NCI-H1930 (cell line): ENCODE measurements at regions not wholly inside any gene's neighbourhood (a gene's known extent, or its start where the extent isn't known, plus 50 kb on each side); places are given as distances from the start of the nearest gene placed in this dataset.
A peak's percentile ranks its signal among the peaks of the same experiment; 100 is the strongest.

ENCODE experiments used
- DNase-seq, 2 experiments: peaks; one replicate each; lab custom pipeline; 2025; lab: John Stamatoyannopoulos, UW

DNA sequence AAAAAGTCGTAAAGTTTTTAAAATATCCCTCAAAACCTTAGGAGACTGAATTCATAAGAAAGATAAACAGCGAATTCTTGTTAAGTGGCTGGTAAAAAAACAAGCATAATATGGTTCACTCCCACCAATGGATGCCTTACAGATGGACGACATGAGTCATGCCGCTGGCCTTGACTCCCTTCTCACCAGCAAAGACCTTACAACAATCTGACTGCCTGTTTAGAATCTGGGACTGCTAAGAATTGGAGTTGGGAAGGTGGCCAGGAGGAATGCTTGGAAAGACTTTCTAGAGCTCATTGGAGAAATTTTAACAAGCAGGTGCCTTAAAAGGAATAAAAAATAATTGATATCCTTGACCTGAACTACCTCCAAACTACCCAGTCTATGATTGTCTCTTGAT, 206.9 kb upstream of the FMN2 start:
- DNase-seq, result no peak

DNA sequence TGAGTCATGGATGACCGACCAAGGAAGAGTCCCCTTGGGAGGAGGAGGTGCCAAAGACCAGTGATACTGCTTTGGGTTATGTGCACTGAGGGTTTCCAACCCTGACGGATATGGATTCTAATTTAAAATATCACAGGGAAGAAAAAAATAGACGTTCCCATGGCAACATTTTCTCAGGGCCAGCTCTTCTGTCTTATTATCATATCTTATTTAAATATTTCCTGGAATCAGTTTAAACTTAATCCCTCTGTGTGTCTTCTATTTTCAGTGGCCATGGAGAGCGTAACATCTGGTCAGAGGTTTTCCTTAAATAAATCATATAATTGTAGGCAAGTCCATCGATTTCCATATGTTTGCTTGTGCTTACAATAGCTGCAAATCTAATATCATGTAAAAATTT, 205.4 kb upstream of the FMN2 start:
- no peak for DNase-seq

DNA sequence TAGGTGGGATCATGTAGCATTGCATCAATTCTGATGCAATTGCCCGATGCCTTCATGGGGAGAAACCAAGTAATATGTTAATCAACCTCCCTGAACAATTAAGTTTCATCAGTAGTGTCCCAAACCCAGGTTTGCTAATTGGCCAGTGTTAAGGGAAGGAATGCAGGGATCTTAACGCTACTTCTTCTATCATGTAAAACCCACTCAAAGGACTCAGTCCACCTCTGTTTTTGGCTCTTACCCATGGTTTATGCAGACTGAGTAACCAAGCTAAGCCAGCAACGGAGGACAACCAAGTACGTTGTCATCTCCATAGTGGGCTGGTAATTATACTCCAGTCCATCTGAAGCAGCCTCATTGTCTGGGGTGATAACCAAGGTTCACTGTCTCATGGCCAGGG, 203.0 kb upstream of the FMN2 start:
- DNase-seq, result no peak

DNA sequence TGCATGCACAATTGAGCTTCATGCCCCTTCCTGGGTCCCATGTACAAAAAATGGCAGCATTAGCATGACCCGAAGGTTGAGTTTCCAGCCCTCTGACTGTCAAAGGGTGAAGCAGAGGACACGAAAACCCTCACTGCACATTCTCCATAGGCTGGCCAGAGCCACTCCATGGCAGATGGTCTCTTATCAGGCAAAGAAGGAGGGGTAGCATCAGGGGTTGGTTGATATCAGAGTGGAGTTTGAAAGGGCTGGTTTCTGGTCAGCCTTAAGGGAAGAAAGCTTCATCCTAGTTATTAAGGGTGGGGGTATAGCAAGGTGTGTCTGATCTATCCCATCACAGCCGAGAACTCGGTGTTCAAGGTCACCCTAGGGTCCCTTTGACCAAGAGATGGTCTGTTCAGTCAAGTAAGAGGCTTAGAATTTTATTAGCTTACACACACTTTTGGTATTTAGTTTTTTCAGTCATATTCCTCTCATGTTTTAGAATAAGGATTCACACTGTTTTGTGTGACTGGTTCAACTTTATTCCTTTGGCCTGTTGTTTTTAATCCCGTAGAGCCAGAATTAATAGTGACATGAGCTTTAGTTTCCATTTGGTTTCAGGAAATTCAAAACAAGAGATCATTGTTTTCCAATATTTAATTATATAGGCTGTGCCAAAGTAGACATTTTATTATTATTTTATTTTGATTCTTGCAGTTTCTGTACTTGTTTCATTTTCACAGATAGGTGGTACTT, 199.9 kb upstream of the FMN2 start:
- no peak for DNase-seq

DNA sequence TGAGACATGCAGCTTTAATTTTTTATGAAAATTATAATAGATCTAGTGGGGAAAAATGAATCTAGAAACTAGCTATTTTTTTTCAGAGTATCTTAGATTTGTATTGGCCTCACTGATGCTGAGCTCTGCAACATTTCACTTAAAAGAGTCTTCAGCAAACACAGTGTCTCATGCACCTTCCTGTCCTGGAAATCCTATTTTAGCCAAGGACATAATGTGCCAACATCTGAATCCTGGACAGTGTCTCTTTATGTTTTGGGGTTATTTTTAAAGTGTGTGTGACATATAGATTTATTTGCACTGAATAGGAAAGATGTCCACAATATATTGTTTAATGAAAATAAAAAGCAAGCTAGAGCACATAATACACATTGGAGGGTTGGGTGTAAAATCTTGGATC, 199.1 kb upstream of the FMN2 start:
- no peak for DNase-seq

- no peak for DNase-seq
Measured at GRCh38 chr1:239893127-239893731, 198.5 kb upstream of the FMN2 start.

DNA sequence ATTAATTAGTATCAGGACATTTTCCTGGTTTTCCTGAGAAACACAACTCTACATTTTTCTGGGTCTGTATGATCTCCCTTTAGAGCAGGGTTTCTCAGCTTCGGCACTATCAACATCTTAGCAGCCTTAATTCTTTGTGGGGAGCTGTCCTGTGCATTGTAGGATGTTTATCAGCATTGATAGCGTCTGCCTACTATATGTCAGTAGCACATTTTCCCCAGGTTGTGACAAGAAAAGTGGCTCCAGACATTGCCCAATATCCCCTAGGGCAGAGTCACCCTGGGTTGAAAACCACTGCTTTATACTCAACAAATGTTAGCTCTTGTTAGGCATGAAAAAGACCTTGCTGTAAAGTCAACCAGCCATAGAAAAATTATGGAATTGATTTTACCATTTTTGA, 195.1 kb upstream of the FMN2 start:
- DNase-seq, result no peak

- DNase-seq, result no peak
Measured at GRCh38 chr1:239896980-239897379, 194.7 kb upstream of the FMN2 start.

DNA sequence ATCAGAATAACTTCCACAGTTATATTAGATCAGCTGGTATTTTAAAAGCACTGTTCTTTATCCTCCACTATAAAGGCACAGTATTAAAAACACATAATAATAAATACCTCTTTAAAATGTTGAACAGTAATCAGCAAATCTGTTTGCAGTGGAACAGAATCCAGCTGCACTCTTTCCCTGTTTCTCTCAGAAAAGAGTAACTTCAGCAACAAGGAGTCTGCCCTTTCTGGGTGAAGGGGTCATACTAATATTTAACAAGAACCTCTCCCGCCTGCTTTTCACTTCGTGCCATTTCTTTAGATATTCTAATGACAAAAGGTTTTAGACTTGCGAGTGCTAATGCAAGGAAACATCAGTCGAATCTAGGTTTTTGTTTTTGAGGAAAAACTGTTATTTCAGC, 194.2 kb upstream of the FMN2 start:
- no peak for DNase-seq

GRCh38 chr1:239898062-239898730, 193.5 kb upstream of the FMN2 start:
- peak; percentile 38 to 53 for DNase-seq

- no peak for DNase-seq
Measured at GRCh38 chr1:239899747-239900146, 191.9 kb upstream of the FMN2 start.

DNA sequence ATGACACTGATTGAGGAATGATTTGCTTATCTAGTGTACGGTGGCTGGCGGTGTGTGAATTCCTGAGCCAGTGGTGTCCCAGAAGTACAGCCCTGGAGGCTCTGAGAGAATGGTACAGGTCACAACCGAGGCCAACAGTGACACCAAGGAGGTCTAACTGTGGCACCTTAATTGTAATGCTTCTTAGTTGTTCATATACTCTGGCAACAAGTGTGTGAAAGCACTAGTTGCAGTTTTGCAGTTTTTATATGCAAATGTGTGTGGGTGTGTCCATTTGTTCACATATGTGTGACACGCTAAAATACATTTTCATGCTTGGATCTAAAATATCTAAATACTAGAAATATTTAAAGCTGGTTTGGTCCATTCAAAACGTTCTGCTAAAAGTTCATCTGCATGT, 185.3 kb upstream of the FMN2 start:
- DNase-seq, result no peak

DNA sequence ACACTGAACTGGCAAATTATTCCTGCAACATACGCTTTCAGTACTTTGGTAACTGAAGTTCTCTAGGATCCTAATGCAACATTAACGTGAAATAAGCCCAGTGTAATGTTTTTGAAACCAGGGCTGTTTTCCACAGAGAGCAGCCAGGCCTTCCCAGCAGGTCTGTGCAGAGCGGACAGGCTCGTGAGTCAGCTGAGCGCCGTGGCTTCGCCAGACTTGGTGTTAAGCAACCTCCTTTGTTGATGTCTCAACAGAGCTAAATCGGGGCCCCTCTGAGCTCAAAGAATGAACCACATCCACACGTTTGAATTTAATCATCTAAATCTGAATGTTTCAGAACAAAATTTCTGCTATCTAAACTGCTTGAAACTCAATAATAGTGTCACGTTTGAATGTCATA, 181.8 kb upstream of the FMN2 start:
- DNase-seq, result no peak

GRCh38 chr1:239912471-239912870, 179.2 kb upstream of the FMN2 start:
- DNase-seq, result no peak

DNA sequence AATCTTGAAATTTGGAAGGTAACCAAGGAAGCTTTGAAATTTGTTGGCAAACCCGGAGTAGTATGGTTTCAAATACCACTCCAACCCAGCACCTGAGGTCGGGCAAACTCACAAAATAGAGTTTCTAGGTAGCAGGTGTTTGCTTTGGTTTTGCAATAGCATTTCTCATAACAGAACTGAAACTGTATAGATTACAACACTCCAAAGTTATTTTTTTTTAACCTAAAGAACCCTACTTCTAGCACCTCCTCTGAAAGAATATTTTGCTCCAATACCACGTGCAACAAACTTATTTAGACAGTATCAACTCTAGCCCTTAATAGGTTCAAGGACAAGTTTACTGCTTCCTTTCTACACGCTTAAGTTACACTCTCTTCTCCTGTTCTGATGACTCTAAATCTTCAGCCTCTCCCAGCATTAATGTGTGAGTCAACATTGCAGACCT, 178.5 kb upstream of the FMN2 start:
- no peak for DNase-seq

DNA sequence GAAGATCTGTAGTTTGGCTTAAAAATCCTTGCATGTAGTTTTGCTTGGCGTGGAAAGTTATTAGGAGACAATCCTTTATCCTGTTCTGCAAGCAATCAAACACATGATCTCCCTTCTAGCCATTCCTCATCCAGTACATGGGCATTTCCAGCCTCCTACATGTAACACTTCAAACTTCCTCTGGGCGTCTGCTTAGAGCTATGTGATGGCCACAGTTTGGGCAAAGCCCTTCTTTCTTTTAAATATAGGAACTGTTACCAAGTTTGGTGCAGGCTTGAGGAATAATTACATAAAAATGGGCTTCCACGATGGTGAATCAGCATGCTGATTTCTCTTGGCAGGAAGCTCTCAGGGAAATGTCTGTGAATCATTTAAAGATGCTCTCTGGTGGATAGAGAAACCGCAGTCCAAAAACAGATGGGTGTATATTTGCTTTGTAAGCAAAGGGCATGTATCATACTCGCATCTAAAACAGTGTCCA, 176.9 kb upstream of the FMN2 start:
- DNase-seq, result no peak

DNA sequence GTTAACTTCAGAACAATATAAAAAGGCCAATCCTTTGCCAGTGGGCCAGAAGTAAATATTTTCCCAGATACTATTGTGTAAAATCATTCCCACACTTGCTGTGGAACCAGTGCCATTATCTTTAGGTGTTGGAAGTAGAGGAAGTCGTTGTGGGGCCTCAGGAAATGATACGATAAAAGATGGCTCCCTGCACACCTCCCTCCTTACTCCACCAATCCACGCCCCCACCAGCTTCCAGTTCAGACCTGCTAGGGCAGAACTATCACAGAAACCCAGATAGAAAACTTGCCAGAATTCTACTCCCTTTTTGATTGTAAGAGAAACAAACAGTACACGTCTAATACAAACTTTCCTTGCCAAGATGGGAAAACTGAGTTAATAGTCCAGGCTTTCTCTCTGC, 173.0 kb upstream of the FMN2 start:
- DNase-seq, result no peak

- no peak for DNase-seq
Measured at GRCh38 chr1:239920214-239920613, 171.5 kb upstream of the FMN2 start.

- no peak for DNase-seq
Measured at GRCh38 chr1:239922778-239923522, 168.7 kb upstream of the FMN2 start.

DNA sequence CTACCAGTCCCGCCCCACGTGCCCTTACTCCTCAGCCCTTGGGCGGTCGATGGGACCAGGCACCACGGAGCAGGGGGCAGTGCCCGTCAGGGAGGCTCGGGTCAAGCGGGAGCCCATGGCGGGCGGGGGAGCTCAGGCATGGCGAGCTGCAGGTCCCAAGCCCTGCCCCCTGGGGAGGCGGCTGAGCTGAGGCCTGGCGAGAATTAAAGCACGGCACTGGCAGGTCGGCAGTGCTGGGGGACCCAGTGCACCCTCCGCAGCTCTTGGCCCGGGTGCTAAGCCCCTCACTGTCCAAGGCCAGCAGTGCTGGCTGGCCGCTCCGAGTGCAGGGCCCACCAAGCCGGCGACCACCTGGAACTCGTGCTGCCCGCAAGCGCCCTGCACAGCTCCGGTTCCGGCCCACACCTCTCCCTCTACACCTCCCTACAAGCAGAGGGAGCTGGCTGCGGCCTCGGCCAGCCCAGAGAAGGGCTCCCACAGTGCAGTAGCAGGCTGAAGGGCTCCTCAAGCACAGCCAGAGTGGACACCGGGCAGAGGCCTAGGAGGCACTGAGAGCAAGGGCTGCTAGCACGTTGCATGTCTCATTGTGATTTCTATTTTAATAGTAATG, 166.8 kb upstream of the FMN2 start:
- DNase-seq, result no peak

- DNase-seq, result no peak
Measured at GRCh38 chr1:239926184-239926583, 165.5 kb upstream of the FMN2 start.

DNA sequence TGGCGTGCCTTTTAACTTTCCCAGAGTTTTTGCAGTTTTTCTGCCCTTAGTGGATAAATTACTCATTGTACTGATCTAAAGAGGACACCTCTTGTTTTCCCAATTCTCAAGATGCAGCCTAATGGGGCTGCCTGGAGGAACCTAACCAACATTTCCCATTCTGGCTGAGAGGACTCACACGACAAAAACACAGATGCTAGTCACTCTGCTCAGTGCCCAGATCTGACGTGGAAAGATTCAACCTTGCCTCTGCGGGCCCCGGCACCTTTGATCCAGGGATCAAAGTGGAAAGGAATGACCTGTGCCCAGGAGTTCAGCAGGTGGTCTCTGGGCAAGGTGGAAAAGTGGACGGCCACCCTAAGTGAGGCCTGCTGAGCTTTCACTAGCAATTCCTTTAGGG, 162.4 kb upstream of the FMN2 start:
- DNase-seq, result no peak
